Right lobe of liver (tissue), 6 donors: ENCODE measurements at regions not wholly inside any gene's neighbourhood (a gene's known extent, or its start where the extent isn't known, plus 50 kb on each side); places are given as distances from the start of the nearest gene placed in this dataset.

Experiments
- ATAC-seq, 4 donors: fragments of 200-7000 bp; cut with Tn5 transposase; one replicate each; pipeline ENCODE4 v1.9.1; 2020; ENCODE audit warnings: mild to moderate bottlenecking in 4 of 4, moderate library complexity in 4 of 4
- DNase-seq, 3 donors: peaks; one replicate each; pipeline ENCODE4 v3.0.0-alpha.2; 2020
- H3K27ac ChIP-seq, 3 donors: fragments of 200-600 bp; one replicate each; pipeline ENCODE4 v1.8.0; 2022
- H3K27me3 ChIP-seq, 2 donors: fragments of 200-600 bp; one replicate each; pipeline ENCODE4 v1.8.0; 2022
- H3K36me3 ChIP-seq, 4 donors: fragments of 200-600 bp; sonication (generic) in 1 of 4; one replicate each; pipeline versions ENCODE4 v1.5.1 to v1.8.0; 2017 to 2022; ENCODE audit warnings: control low read depth in 1 of 4
- H3K4me1 ChIP-seq, 4 donors: fragments of 200-600 bp; sonication (generic) in 1 of 4; one replicate each; pipeline versions ENCODE4 v1.5.1 to v1.8.0; 2017 to 2022; ENCODE audit warnings: control low read depth in 1 of 4
- H3K4me3 ChIP-seq, 3 donors: fragments of 200-600 bp; one replicate each; pipeline ENCODE4 v1.8.0; 2022
- H3K9me3 ChIP-seq, 4 donors: fragments of 200-600 bp; sonication (generic) in 1 of 4; one replicate each; pipeline versions ENCODE4 v1.5.1 to v1.8.0; 2017 to 2022; ENCODE audit warnings: control low read depth in 1 of 4
- CTCF ChIP-seq, 4 donors: fragments of 200-600 bp in 3 of 4; fragments of 450-650 bp in 1 of 4; IDR thresholded peaks; one replicate each; pipeline versions ENCODE4 v1.5.1 to v1.8.0; 2016 to 2022; ENCODE audit warnings: antibody characterized with exemption in 4 of 4, mild to moderate bottlenecking in 2 of 4
- POLR2A ChIP-seq: fragments of 450-650 bp; IDR thresholded peaks from one replicate; pipeline ENCODE4 v1.6.1; 2017; ENCODE audit warnings: antibody characterized with exemption, mild to moderate bottlenecking
- WGBS: methylation state at CpG from one replicate; pipeline ENCODE4 v1.1.6; 2018; ENCODE audit warnings: low coverage, low lambda C conversion rate; ENCODE audit not compliant: insufficient coverage; ENCODE audit errors: missing lambda C conversion rate; 5-methylcytosine and 5-hydroxymethylcytosine counted together
- intact Hi-C, 2 donors: fragments of 100-400 bp; cut with DNase I; formaldehyde crosslinking; loops; one replicate each; pipeline versions ENCODE4 v1.11.2 to v1.14.1; 2022
- donor health status: DM: no; HTN: yes; CAD: no.
- donor health status: DM: no; HTN: no; CAD: no.
- donor health status: DM: no; HTN: no; CAD: no.
- donor health status: DM: no; HTN: yes; CAD: no.
- donor health status: DM: no; HTN: yes; CAD: no.

DNA sequence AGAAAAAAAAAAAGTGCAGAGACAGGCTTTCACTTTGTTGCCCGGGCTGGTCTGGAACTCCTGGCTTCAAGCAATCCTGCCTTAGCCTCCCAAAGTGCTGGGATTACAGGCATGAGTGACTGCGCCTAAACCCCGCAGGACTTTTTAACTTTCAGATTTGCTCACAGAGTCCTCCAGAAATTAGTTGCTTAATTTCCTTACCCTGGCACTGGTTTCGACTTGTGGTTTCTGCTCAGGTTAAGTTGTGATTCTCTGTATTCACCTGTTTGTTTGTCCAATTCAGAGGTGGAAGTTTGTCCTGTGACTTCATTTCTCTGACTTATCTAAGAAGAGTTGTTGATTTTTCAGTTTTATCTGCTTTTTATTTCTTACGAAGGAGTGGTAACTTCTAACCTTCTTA is 238.1 kb downstream of the TMEM182 start:
- H3K4me3 ChIP-seq = no peak overlapping the region
- H3K36me3 ChIP-seq = no peaks in the 10 kb centered on the region
- TF ChIP-seq POLR2A (no peak), CTCF (IDR thresholded peaks at IDR 0.05) (no peak)
- no peaks in the 10 kb centered on the region for H3K27me3 ChIP-seq
- ATAC-seq (no peak), DNase-seq (no peak)
- peaks cover 0 to 3% (median 0%) of the 10 kb centered on the region in 4 donors for H3K9me3 ChIP-seq
- no peaks in the 10 kb centered on the region for H3K4me1 ChIP-seq
- H3K27ac ChIP-seq = no peak overlapping the region
- intact Hi-C loops = no loop called here
- WGBS = 56% methylated on average over 5 of the region's 5 CpGs

DNA sequence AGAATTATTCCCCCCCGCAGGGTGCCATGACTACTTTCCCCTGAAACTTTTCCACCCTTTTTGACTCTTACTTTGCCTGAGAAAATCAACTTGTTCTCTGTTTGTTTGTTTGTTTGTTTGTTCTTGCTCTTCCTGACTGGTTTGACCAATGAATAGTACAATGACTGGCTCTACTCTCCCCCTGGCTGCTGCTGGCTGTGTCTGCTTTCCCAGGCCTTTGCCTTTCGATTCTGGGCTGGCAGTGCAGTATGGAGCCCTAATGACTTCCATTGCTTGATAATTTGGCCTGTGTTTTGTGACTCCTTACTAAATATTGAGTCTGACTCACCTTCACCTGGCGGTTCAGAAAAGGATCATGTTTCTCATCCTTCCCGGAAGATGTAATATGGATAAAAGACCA is 241.1 kb downstream of the TMEM182 start:
- intact Hi-C loops = no loop called here
- Histone ChIP-seq H3K4me3 (no peak overlapping the region), H3K9me3 (peaks cover 0 to 3% (median 0%) of the 10 kb centered on the region in 4 donors), H3K27ac (no peak overlapping the region), H3K36me3 (no peaks in the 10 kb centered on the region), H3K4me1 (no peaks in the 10 kb centered on the region), H3K27me3 (no peaks in the 10 kb centered on the region)
- DNase-seq (no peak), ATAC-seq (no peak)
- WGBS = 50% methylated on average over 4 of the region's 4 CpGs
- no peak for TF ChIP-seq POLR2A
- no peak for TF ChIP-seq CTCF (IDR thresholded peaks at IDR 0.05)

GRCh38 chr2:103003750-103004260 is 242.0 kb downstream of the TMEM182 start:
- no peak overlapping the region for H3K27ac ChIP-seq
- H3K4me3 ChIP-seq = no peak overlapping the region
- H3K36me3 ChIP-seq = no peaks in the 10 kb centered on the region
- 61% methylated on average over 6 of the region's 9 CpGs for WGBS
- intact Hi-C loops = no loop called here
- no peaks in the 10 kb centered on the region for H3K27me3 ChIP-seq
- H3K4me1 ChIP-seq = no peaks in the 10 kb centered on the region
- TF ChIP-seq POLR2A (no peak), CTCF (IDR thresholded peaks at IDR 0.05) (no peak)
- no peak for DNase-seq
- ATAC-seq = no peak
- H3K9me3 ChIP-seq = peaks cover 0 to 3% (median 0%) of the 10 kb centered on the region in 4 donors

- H3K27ac ChIP-seq = no peak overlapping the region
- H3K36me3 ChIP-seq = no peaks in the 10 kb centered on the region
- peaks cover 0 to 3% (median 0%) of the 10 kb centered on the region in 4 donors for H3K9me3 ChIP-seq
- H3K4me3 ChIP-seq = no peak overlapping the region
- no peaks in the 10 kb centered on the region for H3K27me3 ChIP-seq
- no peak for TF ChIP-seq CTCF (IDR thresholded peaks at IDR 0.05)
- no peak for TF ChIP-seq POLR2A
- intact Hi-C loops = no loop called here
- DNase-seq (no peak), ATAC-seq (no peak)
- H3K4me1 ChIP-seq = no peaks in the 10 kb centered on the region
- 21% methylated on average over 2 of the region's 2 CpGs for WGBS
These were observed 242.7 kb downstream of the TMEM182 start for GRCh38 chr2:103004426-103004942.

GRCh38 chr2:103005393-103005792 is 243.6 kb downstream of the TMEM182 start:
- ATAC-seq = no peak
- DNase-seq = no peak
- intact Hi-C loops = no loop called here
- no peak overlapping the region for H3K4me3 ChIP-seq
- TF ChIP-seq CTCF (IDR thresholded peaks at IDR 0.05) (no peak), POLR2A (no peak)
- H3K27me3 ChIP-seq = no peaks in the 10 kb centered on the region
- H3K9me3 ChIP-seq = peaks cover 0 to 3% (median 0%) of the 10 kb centered on the region in 4 donors
- no peaks in the 10 kb centered on the region for H3K36me3 ChIP-seq
- 45% methylated on average over 3 of the region's 3 CpGs for WGBS
- no peak overlapping the region for H3K27ac ChIP-seq
- no peaks in the 10 kb centered on the region for H3K4me1 ChIP-seq
